SIG-M5 (cell line): ENCODE measurements at regions not wholly inside any gene's neighbourhood (a gene's known extent, or its start where the extent isn't known, plus 50 kb on each side); places are given as distances from the start of the nearest gene placed in this dataset.

Experiments
- DNase-seq: peaks from one replicate; lab custom pipeline; 2025; lab: John Stamatoyannopoulos, UW

DNA sequence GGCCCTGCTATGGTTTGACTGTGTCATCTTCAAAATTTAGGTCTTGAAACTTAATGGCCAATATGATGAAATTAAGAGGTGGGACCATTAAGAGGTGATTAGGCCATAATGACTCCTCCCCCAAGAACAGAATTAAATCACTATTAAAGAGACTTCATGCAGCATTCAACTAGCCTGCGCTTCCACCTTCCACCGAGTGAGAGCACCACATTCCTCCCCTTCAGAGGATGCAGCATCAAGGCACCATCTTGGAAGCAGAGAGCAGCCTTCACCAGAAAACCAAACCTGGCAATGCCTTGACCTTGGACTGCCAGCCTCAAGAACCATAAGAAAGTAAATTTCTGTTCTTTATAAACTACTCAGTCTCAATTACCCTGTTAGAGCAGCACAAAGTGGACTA, 371.1 kb upstream of the NFE2L3 start:
- no peak for DNase-seq

DNA sequence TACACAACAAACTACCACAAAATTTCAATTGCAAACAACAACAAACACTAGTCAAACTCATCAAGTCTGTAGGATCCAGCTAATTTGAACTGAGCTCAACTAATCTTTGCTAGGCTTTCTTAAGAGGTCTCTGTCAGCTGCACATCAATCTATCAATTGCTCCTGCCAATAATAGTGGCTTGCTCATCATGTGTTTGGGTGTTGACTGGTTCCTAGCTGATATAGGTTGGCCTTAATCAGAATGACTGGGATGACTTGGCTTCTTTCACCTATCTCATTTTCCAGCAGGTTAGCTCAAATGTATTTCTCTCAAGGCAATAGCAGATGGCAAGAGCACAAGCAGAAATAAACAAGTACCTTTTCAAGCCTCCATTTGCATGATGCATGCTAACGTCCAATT, 370.3 kb upstream of the NFE2L3 start:
- DNase-seq = no peak

DNA sequence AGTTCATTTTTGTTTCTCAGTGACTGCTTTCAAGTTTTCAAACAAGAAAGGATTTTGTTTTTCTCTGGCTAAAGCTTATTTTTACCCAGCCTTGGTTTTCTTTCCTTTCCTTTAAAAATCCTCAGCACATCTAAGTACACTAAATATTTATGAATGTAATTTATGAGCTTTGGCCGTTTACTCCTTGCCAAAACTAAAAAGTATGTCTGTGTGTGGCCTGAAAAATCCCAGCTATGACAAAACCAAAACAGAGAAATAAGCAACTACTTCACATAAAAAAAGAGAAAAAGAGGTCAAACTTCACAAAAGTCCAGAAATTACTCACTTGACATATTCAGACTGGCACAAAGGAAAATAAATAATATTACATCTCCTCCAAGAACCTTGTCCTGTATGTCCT, 365.1 kb upstream of the NFE2L3 start:
- no peak for DNase-seq

DNA sequence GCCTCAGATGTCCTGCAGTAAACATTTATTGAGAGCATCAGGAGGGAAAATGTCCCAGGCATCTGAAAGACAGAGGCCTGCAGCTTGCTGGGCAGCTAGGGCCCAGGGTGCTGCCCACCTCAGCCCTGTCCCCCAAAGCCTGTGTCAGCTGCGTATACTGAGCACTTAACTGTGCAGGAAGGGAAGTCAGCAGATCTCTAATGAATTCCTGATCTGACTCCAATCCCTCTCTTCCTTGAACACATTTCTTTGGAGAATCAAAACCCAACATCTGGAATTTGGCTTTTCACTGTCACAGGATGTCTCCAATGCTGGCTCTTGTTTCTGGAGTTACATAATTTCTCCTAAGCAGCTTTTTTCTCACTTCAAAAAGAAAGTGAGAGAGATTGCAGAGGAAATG, 364.7 kb upstream of the NFE2L3 start:
- DNase-seq = no peak

DNA sequence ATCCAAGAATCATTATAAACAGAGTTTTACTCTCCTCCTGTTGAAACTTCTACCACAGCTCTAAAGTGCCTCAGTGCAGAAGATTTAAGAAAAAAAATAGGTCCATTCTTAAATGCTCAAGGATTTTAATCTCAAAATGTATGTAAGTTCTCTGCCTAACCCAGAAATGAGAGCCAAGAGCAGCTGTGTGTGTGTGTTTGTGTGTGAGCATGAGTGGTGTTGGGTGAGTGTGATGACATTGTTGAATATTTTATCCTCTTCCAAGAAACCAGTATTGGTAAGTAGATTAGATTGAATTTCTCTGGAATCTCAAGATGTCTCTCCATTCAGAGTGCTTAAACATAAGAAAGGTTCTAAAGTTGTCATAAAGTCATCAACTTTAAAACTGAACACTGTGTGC, 363.6 kb upstream of the NFE2L3 start:
- DNase-seq = no peak

DNA sequence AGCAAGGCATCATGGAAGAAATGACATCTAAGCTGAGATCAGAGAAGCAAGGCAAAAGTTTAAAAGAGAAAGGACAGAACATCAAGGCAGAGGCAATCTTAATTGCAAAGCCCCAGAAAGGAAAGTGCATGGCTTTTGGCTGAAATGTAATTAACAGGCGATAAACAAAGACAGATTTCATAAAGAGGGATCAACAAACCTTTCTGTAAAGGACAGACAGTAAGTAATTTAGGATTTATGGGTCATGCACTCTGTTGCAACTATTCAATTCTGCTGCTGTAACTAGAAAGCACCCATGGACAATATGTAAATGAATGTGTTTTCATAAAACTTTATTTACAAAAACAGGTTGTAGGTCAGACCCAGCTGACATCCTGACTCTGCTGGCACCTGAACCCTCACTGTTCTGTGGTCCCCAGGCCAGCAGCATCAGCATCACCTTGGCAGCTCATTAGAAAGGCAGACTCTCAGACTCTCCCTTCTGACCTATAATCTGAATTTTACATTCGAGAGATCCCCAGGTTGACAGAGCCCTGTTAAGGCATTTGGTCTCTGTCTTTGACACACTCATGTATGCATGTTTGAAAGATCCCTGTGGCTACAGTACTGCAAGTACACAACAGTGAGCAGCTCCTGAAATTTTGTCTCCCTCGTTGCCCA, 362.9 kb upstream of the NFE2L3 start:
- DNase-seq = no peak

DNA sequence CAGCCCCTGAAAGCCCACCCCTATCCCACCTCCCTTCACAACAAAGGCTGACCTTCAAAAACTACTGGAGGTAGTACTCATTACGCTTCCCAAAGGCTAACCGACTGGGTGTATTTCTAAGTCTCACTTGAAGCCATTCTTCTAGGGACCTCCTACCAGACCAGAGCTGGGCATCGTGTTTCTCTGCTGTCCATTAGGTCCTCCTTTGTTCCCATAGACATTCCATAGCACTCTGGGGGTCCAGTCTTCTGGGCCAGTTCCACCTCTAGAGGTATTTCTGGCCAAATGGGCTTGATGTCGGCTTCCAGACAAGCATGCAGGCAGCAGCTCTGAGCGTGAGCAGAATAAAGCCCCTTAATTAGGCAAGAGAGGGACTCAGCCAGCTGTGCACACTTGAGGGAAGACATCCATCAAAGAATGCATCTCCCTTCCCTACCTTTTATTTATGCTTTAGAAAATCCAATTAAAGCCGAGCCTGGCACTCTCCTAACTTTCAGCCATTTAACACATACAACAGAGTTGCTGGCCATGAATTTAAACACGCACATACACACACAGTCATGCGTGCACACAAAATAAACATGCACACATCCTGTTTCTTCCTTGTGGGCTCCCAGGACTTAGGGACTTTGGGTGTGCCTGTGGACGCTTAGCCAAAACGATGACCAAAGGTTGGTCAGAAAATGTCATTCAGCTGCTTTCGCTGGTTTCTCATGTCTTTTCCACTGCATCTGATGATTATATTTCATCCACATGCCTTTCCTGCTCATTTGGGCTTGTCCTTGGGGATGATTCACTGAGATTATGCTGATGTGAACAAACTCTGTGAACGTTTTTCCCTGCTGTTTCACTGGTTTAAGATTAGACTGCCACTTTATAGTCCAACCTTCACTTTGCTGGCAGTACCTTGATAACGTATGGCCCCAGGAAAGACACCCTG, 362.0 kb upstream of the NFE2L3 start:
- DNase-seq = no peak

DNA sequence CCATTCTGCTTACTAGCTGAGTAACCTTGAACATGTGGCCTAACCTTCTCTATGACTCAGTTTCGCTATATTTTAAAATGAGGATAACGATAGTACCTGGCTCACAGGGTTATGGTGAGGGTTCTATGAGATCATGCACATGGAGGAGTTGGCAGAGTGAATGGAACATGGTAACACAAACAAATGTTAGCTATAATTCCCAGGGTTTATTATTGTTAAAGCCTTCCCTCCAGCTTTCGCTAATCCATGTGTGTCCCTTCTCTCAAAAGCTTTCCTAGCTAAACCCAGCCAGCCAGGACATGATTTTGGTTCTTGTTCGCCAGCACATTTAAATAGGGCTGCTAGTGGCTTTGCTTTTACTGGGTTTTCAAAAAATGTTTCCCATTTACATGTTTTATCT, 361.0 kb upstream of the NFE2L3 start:
- DNase-seq = no peak

DNA sequence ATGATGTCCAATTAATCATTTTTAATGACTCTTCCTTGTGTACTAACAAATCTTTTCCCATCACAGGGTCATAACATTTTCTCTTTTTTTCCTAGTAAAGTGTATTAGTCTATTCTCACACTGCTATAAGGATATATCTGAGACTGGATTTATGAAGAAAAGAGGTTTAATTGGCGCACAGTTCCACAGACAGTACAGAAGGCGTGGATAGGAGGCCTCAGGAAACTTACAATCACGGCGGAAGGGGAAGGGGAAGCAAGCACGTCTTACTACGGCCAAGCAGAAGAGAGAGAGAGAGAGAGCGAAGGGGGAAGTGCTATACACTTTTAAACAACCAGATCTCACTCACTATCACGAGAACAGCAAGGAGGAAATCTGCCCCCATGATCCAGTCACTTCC, 359.4 kb upstream of the NFE2L3 start:
- no peak for DNase-seq

DNA sequence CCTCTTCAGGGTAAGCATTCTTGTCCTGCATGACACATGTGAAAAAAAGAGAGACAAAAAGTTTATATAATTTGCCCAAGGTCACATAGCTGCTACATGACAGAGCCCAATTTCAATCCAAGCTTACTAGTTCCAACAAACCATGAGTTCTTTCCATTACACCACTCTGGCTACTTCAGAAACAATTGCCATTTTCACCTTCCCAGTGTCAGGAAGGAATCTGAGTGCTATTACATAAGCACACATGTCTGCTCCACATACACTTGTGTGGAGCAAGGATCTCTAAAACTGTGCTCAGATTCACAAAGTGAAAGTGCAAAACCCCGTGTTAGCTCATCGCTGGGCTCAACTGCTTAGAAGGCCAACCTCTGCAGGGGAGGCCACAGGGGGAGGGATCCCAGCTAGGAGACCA, 356.2 kb upstream of the NFE2L3 start:
- no peak for DNase-seq

DNA sequence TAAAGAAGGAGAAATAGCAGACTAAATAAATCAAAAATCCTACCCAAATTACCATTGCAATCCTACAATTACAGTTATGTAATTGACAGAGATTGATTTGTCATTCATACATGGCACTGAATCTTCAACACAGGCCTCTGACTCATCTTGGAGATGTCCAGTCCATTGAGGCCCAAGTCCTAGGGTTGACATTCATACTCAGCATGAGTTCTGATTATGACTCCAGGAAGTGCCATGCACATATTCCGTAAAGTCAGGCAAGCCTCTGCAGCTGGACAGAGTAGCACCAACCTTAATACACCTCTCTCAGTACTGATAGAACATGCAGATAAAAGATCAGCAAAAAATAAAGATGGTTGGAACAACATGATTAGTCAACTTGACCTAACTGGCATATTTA, 353.7 kb upstream of the NFE2L3 start:
- no peak for DNase-seq

DNA sequence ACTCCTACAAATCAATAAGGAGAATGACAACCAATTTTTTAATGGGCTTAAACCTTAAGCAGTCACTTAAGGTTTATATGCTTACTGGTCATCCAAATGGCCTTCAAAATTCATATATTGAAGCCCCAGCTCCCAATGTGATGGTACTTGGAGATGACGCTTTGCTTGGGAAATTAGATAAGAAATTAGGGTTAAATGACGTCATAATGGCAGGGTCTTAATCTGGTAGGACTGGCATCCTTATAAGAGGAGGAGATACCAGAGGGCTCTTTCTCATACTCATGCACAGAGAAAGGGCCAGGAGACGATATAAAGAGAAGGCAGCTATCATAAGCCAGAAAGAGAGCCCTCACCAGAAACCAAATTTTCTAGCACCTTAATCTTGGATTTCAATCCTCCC, 350.8 kb upstream of the NFE2L3 start:
- no peak for DNase-seq

DNA sequence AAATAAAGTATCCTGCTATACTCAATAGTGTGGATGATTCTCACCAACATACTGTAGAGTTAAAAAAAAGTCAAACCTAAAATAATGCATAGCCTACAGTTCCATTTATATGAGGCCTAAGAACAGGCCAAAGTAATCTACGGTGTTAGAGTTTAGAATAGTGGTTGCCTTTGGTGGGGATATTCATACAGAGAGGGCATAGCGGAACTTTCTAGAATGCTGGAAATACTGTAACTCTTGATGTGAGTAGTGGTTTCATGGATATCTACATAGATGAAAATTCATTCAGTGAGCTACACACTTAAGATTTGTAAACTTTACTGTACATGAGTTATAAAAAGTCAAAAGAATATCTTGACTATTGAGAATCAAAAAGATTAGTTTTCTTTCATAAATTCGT, 349.9 kb upstream of the NFE2L3 start:
- no peak for DNase-seq

DNA sequence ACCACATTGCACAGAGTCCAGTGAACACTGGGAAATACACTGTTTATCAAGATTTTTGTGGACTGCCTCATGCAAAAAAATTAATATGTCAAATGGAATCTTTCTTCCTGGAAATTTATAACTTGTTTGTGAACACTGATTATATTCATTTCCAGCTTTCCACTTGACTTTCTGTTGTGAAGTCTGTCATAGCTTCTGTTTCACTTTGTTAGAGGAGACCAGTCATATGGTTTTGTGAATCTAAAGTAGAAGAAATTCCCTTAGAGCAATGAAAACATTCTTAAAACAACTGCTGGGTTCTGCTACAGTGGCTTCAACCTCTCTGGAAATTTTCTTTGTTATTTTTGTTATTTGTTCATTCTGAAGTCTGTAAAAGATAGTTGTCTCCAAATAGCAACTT, 349.5 kb upstream of the NFE2L3 start:
- no peak for DNase-seq

DNA sequence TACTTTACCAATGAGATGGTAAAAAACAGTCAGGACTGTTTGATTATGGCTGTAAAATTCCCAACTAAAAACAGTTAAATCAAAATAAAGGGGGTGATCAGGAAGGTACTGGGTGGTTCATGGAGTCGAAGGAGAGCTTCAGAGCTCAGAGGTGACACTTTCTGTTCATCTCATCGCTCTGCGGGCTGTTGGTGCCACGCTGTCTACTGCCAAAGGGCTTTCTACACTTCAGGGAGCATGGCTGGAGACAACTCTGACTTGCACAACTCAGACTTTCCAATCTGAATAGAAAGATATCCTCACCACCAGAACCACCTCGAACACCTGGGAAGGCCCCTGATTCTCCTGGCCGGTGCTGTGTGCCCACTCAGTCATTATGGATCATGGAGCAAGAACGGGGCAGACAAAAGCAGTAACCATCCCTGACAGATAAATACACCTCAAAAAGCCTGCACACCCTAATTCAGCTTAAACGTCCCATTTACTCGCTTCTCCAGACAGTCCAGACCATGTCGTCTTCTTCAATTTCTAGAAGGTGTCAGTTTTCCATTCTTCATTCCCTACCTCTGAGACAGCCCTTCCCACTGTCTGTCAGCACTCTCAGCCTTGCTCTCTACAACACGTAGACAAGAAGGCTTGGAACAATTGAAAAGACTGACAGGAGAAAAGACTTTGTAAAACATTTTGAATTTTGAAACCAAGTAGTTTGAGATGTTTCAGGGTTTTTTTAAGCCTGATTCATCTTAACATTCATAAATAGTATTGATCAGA, 348.7 kb upstream of the NFE2L3 start:
- DNase-seq = no peak

DNA sequence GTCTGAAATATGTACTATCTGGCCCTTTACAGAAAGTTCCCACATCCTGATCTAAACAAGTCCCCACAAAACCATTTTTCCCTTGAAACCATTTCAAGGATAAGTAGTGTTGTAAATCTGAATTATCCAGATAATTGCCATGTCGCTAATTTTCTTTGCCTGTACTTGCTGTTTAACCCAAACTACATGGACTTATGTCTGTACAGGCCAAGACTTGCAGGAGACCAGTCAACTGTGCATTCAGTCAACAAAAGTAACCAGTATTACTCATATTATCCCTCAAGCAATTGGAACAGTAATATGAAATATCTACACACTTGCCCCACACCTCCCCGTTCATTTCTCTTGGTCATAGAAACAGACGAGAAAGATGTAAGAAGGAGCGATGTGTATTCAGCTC, 347.8 kb upstream of the NFE2L3 start:
- DNase-seq = no peak

DNA sequence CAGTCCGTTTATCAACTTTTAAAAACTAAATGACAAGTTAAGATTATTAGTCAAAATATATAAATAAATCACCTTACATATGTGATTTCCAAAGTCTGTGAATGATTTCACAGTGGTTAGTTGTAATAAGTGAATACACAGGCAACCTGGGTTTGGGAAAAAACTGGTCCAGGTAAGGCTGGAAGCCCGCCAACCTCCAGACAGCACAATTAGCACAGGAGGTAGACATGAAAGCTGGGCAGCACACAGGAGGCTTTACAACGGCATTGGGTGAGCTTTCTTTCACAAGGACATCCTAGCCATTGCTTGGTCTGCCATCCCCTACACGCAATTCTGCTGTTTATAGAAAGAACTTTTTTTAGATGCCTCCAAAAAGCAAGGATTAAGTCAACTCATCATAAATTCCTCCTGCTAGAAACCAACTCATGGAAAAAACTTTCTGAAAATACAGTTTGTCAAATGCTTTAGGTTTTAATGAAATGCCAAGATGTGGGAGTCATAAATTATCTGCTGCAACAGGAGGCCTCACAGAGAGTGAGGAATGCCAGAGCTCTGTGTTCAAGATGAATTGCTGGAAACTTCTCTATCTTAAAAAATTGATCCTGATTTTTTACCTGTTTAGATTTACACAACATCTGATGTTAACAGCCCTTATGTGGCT, 346.8 kb upstream of the NFE2L3 start:
- DNase-seq = no peak

DNA sequence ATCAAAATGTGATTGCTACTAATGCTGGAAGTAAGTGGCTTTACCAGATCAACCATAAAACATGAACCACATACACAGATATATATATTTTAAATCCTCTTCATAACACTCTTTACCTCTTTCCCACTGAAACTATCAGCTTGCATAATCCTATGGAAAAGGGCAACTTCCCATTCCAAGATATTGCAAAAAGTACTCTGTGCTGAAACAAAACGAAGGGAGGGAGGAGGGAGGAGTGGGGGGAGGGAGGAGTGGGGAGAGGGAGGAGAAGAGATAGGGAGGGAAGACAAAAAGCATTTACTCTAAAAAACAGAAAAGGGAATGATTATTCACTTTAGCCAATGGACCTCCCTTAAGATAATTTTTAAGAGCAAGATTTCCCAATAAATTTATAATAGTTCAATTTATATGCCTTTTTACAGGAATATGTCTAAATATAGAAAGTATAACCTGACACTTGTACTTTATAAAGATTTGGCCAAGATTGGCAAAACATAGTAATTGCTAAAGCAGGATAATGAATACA, 344.8 kb upstream of the NFE2L3 start:
- no peak for DNase-seq

DNA sequence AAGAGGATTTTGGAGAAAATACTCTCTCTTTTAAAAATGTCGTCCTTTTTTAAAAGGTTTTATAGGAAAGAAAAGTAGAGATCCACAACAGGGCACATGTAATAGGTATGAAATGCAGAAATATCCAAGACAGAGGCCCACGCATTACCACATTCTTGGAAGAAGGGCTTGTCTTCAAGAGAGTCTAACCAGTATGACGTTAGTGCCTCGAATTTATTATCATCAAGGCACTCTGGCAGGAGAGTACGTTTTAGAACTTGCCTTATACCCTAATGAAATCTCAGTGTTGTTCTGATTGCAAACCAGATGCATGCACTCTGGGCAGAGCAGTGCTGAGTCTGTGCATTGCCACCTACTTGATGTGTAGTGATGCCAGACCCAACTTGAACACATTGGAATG, 342.6 kb upstream of the NFE2L3 start:
- no peak for DNase-seq

DNA sequence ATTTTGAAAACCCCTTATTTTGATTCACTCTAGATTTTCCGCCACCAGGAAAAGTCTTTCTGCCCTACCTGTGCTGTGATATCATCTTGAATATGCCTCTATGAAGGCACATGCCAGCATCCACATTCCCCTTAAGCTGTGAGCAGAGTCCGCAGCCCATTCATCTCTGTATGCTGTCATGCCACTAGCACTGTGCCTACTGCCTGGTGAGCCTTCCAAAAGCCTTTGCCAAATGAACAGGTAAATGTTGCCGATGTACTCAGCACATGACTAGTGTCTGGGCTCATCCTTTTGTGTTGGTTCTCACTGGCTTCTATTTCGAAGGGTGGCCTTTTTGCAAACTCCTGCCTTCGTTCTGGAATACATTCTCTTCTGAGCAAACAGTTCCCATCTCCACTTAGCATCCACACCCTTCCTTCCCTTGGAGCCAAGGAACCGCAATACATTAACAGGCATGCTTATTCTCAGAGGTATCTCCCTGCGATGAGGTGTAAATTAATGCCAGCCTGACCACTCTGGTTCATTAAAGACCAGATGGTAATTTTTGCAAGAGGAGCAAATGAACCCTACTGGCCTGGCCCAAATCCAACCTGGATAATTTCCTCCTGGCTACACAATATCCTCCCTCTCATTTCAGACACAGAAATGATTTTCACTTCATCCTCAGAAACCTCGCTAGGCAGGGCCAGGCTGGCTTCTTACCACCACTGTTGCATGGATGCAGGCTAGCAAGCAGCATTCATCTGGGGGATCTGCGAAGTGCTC, 339.7 kb upstream of the NFE2L3 start:
- DNase-seq = no peak

DNA sequence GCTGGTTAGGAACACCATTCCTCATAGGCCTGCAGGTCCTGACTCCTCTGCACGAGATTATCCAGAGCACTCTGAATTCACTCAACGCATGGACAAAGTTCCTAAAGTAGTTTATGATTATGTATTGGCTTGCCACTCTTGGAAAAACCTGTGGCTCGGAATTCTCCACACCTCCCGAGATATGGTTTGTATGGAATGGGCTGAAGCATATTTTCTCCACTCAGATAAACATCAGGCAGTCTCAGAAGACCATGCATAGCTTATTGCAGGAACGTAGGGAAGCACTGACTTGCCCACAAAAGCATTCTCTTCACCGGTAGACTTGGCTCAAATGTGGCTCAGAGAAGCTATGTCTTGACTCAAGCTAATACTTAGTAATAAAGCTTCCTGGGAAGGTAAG, 338.6 kb upstream of the NFE2L3 start:
- DNase-seq = no peak
